ENCODE measurements at regions not wholly inside any gene's neighbourhood (a gene's known extent, or its start where the extent isn't known, plus 50 kb on each side); places are given as distances from the start of the nearest gene placed in this dataset.
"Not testable (repeated sequence)": the region's sequence is repeated elsewhere in the genome, so short reads cannot be mapped to it uniquely, and the experiment has no call there.

DNA sequence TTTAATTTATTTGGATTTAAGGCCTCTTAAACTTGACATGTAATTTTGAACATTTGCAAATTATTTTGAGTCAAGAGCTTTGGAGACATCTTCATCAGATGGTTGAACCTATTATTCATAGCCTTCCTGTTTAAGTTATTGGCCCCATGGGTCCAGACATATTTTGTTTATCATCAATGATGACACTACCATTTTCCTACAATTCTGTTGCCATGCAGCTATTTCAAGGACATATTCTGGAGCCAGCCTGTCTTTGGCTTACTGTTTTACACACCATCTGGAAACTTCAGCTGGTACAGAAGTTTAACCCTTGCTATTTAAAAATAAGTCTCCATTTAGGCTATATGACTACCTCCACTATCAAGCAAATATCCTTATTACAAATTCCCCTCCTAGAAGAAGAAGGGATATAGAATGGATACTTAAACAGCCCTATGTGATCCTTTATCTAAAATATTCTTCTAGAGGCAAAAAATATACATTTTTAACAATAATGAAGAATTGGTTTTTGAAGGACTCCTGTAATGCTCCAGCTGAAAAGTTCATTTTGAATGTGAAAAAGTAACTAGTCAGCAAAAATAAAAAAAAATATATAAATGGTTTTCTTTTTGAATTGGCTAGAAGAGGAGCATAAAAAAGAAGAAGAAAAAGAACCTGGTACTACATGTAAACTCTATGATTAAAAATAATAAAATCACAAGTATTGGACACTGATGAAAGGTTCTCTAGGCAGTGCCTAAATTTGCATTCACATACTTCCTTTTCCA lies 544.0 kb upstream of the HS3ST5 start:
- peak; percentile 82 for DNase-seq

DNA sequence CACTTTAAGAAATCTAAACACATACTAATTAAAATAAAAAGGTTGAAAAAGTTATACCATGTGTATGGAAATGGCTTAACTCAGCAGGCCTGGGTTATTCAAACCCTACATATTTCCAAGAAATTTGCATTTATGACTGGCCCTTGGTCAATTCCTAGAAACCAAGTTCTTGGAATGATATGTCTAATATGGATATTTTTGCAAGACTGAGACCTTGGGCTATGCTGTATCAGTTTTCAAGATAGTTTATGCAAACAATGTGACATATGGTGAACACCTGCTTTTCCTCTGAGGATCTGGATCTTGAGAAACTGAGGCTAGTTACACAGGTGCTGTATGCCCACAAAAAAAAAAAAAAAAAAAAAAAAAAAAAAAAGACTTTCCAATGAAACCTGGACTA lies 536.9 kb upstream of the HS3ST5 start:
- peak; percentile 63 for DNase-seq

DNA sequence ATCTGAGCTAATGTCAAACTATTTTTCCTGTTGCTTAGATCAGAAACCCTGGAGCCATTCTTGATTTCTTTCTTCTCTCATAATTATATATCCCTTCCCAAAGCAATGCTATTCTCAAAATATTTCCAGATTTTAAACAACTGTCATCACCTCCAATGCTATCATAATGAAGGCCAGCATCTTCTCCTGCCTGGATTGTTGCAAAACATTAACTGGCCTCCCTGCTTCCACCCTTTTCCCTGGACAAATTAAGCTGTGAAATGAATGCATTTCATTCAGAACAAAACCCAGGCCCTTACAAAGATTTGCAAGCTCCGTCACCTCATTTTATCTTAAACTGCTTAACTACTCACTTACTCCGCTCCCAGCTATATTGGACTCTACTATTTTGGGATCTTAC lies 535.3 kb upstream of the HS3ST5 start:
- DNase-seq: no peak

- DNase-seq: no peak
Measured at GRCh38 chr6:114874410-114874809, 531.6 kb upstream of the HS3ST5 start.

- not testable (repeated sequence) for DNase-seq
Measured at GRCh38 chr6:114865506-114865905, 522.7 kb upstream of the HS3ST5 start.

- DNase-seq: no peak
Measured at GRCh38 chr6:114863610-114864009, 520.8 kb upstream of the HS3ST5 start.

- no peak for DNase-seq
Measured at GRCh38 chr6:114862819-114863218, 520.0 kb upstream of the HS3ST5 start.

- DNase-seq: no peak
Measured at GRCh38 chr6:114862064-114862463, 519.2 kb upstream of the HS3ST5 start.

- no peak for DNase-seq
Measured at GRCh38 chr6:114844359-114844758, 501.5 kb upstream of the HS3ST5 start.

GRCh38 chr6:114839019-114839418 lies 496.2 kb upstream of the HS3ST5 start:
- DNase-seq: no peak

GRCh38 chr6:114833211-114833610 lies 490.4 kb upstream of the HS3ST5 start:
- no peak for DNase-seq

- DNase-seq: no peak
Measured at GRCh38 chr6:114830515-114830914, 487.7 kb upstream of the HS3ST5 start.

DNA sequence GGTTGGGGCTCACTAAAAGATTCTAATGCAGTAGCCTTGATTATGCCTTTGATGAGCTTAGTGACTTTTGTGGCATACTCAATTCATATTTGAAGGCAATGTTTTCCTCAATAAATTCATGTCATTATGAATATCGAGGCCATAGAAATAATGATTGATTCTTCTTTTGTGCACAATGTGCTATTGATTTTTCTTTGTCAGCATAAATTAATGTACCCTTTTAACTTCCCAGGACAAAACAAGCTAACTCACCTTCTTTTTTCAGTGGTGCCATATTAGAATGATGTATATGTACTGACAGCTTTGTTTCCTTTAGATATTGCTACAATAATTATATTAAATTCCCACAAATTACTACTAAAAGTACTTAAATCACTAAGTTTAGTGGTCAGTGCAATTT lies 484.3 kb upstream of the HS3ST5 start:
- no peak for DNase-seq

DNA sequence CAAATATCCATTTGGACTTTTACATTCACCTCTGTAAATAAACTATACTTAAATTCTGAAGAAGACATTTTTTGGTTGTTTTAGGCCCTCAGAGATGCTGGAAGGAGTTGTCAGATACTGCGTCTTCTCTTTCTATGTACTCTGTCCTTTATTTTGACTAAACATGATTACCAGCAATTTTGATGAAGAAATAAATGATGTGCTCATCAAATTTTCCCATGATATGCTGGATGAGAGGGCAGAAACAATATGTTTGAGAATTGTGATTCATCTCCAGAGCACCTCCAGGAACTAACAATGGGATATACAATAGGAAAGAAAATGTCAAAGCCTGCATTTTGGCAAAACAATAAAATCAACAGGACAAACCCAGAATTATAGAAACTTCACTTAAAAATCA lies 481.6 kb upstream of the HS3ST5 start:
- DNase-seq: no peak

GRCh38 chr6:114816678-114817077 lies 473.9 kb upstream of the HS3ST5 start:
- no peak for DNase-seq

DNA sequence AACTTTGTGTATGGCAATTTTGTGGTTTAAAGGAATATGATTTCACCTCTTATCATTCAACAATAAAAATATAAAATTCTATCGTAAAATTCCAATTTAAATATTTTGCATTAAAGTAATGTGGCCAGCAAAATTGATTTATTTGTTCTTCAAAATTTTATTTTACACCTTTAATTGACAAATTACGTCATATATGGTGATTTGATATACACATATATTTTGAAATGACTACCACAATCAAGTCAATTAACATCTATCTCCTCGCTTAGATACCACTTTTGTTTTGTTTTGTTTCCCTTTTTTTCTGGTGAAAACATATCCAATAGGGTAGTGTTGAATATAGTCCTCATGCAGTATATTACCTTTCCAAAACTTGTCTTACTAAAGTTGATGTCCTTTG lies 467.6 kb upstream of the HS3ST5 start:
- no peak for DNase-seq

DNA sequence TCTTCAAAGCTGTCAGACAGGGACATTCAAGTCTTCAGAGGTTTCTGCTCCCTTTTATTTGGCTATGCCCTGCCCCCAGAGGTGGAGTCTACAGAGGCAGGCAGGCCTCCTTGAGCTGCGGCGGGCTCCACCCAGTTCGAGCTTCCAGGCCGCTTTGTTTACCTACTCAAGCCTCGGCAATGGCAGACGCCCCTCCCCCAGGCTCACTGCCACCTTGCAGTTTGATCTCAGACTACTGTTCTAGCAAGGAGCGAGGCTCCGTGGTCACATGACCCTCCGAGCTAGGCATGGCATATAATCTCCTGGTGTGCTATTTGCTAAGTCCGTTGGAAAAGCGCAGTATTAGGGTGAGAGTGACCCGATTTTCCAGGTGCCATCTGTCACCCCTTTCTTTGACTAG lies 462.6 kb upstream of the HS3ST5 start:
- DNase-seq: not testable (repeated sequence)

GRCh38 chr6:114796576-114796975 lies 453.8 kb upstream of the HS3ST5 start:
- DNase-seq: no peak

GRCh38 chr6:114793428-114793827 lies 450.6 kb upstream of the HS3ST5 start:
- DNase-seq: no peak

- DNase-seq: no peak
Measured at GRCh38 chr6:114785235-114786127, 442.7 kb upstream of the HS3ST5 start.

GRCh38 chr6:114783783-114784182 lies 441.0 kb upstream of the HS3ST5 start:
- no peak for DNase-seq

DNA sequence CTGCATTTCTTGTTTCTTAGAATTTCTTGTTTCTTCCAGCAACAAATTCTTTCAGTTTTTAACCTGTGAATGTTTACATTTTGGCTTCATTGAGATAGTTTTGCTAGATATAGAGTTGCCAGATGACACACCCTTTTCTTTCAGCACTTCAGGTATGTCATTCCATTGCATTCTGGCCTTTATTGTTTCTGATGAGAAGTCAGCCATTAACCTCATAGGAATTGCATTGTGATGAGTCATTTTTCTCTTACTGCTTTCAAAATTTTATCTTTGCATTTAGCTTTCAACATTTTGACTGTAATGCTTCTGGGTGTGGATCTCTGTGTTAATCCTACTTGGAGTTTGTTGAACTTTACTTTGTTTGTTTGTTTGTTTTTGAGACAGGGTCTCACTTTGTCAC lies 440.3 kb upstream of the HS3ST5 start:
- no peak for DNase-seq

- DNase-seq: no peak
Measured at GRCh38 chr6:114764866-114765265, 422.0 kb upstream of the HS3ST5 start.

- DNase-seq: no peak
Measured at GRCh38 chr6:114762145-114762544, 419.3 kb upstream of the HS3ST5 start.
